ENCODE measurements at regions not wholly inside any gene's neighbourhood (a gene's known extent, or its start where the extent isn't known, plus 50 kb on each side); places are given as distances from the start of the nearest gene placed in this dataset.
"Not testable (repeated sequence)": the region's sequence is repeated elsewhere in the genome, so short reads cannot be mapped to it uniquely, and the experiment has no call there.

DNA sequence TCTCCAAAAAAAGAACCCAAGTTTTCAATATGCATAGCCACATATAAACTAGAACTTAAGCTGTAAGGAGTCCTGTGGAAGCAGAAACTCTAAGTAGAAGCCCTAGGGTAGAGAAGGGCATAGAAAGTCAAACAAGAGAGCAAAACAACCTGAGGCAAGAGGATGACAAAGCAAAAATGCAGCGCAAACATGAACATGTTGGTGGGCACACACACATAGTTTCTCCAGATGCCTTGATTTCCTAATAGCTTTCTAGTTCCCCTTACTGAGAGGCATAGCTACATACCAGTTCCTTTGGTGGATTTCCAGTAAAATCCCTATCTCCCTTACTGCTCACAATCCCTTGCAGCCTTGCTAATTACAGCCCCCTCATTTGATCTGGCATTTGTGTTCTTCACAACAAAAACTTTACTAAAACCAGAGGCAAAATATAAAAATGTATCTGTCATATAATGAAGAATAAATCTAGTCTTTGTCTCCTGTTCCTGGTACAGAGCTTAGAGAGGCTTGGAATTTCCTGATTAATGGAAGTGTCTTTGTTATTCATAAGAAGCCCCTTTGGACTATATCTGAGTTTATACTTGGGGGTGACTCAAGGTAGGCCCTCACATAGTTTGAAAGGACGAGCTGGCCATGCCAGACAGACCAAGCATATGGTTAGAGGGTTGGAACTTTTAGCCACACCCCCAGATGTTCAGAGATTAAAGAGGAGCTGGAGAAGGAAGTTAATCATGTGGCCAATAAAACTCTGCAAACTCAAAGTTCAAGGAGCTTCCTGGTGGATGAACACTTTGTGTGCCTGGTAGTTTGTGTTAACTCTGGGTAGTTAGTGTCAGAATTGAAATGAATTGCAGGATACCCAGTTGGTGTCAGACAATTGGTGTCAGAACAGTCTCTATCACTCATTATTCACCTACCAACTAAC lies 52.7 kb upstream of the ZCCHC13 start:
- no peak for FAIRE-seq
- DNase-seq (ENCODE audit: low spot score) = no peak

DNA sequence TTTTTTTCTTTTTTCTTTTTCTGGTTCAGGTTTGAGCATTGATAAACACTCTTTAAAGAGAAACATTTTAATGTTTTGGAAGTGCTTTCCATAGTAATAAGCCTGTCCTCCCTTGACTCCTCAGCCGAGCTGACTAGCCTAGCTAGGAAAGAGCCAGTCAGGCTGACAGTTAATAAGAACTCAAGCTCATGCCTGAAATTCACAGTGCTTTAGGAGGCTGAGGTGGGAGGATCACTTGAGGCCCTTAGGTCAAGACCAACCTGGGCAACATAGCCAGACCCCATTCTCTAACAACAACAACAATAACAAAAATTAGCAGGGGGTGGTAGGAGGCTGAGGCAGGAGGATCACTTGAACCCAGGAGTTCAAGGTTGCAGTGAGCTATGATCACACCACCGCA lies 53.4 kb upstream of the ZCCHC13 start:
- DNase-seq (ENCODE audit: low spot score) (no peak), FAIRE-seq (no peak)

- DNase-seq (ENCODE audit: low spot score) (no peak), FAIRE-seq (no peak)
These were observed 54.0 kb upstream of the ZCCHC13 start for GRCh38 chrX:74249963-74250362.

- FAIRE-seq = no peak
- DNase-seq (ENCODE audit: low spot score) = no peak
These were observed 55.1 kb upstream of the ZCCHC13 start for GRCh38 chrX:74248889-74249288.

GRCh38 chrX:74246524-74246923 lies 57.5 kb upstream of the ZCCHC13 start:
- DNase-seq (ENCODE audit: low spot score) (no peak), FAIRE-seq (no peak)

GRCh38 chrX:74242484-74243138 lies 61.4 kb upstream of the ZCCHC13 start:
- DNase-seq (ENCODE audit: low spot score) (no peak), FAIRE-seq (no peak)

DNA sequence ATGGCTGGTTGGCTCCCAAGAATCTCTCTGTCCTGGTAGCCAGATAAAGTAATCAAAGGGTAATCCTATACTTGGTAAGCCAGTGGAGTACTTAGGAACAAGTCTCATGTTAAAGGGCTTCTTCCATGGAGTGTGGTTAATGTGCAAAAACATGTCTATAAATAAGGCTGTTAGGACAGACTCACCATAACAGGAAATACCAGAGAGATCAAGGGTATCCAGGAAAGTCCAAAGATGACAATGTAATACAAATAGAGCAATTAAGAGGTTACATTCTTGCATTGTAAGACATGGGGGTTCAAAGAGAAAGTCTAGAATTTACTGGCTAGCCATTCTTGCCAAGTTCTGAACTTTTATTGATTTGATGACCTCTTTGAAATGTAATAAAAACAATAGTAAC lies 61.9 kb upstream of the ZCCHC13 start:
- DNase-seq (ENCODE audit: low spot score) (no peak), FAIRE-seq (no peak)

DNA sequence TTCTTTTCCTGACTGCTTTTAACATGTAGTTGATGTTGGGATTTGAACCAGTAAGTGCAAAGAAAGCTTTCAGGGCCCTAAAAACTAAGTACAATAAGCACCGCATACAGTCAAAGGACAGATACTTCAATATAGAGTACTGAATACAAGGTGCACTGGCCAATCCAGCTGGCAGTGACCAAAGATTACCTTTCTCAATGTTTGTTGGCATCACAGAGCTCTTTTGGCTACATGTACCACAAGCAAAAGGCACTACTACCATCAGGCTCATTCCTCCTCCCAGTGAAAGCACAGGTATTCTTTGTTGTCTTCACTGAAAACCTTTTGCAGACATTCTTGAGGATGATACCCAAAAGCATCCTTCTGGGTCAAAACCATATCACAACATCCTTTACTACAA lies 65.2 kb upstream of the ZCCHC13 start:
- FAIRE-seq (no peak), DNase-seq (ENCODE audit: low spot score) (no peak)

DNA sequence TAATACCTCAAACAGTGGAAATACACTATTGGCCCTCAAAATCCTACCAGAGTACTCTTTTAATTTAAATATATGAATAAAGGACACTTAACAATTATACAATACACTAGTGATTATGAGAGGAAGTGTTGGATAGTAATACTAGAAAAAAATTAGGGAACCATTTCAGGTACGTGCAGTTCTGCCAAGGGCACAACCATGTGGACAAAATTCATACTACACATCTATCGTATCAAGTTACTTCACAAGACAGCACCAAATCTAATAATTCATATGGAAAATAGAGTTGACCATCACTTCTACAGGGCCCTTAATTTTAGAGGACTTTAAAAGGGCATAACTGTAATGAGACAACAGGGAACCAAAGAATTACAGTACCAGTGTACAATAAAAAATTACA lies 69.2 kb upstream of the ZCCHC13 start:
- no peak for FAIRE-seq
- no peak for DNase-seq (ENCODE audit: low spot score)

GRCh38 chrX:74232859-74233258 lies 71.1 kb upstream of the ZCCHC13 start:
- DNase-seq (ENCODE audit: low spot score) (no peak), FAIRE-seq (no peak)

DNA sequence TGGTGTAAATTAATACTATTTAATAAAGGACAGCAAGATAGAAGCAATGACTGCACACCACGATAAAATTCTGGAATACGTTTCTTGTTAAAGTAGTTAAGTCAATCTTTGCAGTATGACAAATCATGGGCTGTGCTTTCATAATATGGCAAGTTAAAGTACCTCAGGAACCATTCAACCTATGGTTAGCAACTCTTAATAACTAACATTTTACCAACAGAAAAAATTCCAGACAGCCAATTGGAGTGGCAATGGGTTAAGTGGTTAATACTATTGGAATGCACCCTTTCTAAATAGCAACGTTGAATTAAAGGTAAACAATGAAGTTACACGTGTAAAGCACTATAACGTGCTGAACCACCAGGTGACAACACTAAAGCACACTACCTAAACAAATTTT lies 72.4 kb upstream of the ZCCHC13 start:
- DNase-seq (ENCODE audit: low spot score) (peak; percentile 33), FAIRE-seq (no peak)

- FAIRE-seq = no peak
- DNase-seq (ENCODE audit: low spot score) = no peak
These were observed 73.9 kb upstream of the ZCCHC13 start for GRCh38 chrX:74230094-74230493.

- FAIRE-seq (no peak), DNase-seq (ENCODE audit: low spot score) (no peak)
These were observed 78.9 kb upstream of the ZCCHC13 start for GRCh38 chrX:74225111-74225510.

DNA sequence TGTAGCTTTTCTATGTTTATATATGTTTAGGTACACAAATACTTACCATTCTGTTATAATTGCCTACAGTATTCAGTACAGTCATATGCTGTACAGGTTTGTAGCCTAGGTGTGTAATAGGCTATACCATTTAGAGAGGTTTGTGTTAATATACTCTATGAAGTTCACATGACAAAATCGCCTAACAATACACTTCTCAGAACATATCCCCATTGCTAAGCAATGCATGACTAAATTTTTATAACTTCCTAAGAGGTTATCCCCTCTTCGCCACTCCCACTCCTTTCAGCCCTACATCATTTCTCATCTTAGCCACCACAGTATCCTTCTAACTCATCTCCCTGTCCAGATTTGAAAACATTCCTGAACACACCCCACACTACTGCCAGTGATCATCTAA lies 83.7 kb upstream of the ZCCHC13 start:
- DNase-seq (ENCODE audit: low spot score) (no peak), FAIRE-seq (no peak)

GRCh38 chrX:74218895-74219294 lies 85.1 kb upstream of the ZCCHC13 start:
- DNase-seq (ENCODE audit: low spot score) = no peak
- FAIRE-seq = no peak

DNA sequence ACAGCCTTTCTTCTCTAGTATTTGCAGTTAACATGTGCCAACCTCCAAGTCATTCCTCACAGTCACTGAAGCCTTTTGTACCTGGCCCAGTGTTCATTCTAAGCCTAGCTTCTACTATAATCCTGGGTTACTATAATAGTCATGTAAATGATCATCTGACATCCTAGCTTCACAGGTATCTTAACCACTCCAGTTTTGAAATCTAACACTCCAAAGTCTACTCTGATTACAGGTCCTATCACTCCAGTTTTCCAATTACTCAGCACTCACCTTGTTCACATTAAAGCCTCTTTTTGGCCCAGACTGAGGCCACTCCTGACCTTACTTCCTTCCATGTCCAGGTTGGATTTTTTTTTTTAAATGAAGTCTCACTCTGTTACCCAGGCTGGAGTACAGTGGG lies 87.6 kb upstream of the ZCCHC13 start:
- FAIRE-seq = no peak
- DNase-seq (ENCODE audit: low spot score) = no peak

DNA sequence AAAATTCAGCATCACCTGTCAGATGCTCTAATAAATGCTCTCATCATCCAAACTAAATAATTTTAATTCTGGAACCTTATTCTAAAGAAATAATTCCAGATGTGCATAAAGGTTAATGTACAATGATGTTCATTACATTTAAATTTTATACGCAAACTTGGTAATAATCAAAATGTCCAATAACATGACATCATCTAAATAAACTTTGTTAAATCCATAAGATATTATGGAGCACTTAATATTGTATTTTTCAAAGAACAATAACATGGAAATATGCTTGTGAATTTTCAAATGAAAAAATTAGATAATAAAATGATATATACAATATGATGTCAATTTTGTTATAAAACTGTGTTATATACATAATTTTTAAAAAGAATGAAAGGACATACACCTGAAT lies 92.1 kb upstream of the ZCCHC13 start:
- DNase-seq (ENCODE audit: low spot score) (no peak), FAIRE-seq (peak; percentile 71)

GRCh38 chrX:74207539-74207938 lies 96.4 kb upstream of the ZCCHC13 start:
- no peak for FAIRE-seq
- DNase-seq (ENCODE audit: low spot score) = no peak

DNA sequence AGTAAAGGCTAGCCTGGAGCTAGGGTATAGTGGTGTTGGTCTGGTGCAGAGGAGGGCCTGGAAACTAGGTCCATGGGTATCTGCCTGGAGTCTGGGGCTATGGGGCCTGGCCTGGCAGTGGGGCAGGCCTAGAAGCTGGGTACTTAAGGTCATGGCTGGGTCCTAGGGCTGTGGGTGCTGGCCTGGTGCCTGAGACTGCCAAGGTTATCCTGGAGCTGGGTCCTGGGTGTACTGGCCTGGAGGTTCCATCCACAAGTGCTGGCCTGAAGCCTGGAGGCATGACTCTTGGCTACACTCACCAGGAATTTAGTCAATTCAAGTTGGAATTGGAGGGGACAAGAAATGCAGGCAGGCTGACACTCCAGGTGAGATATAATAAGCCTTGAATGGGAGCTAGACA lies 108.4 kb upstream of the ZCCHC13 start:
- FAIRE-seq = no peak
- DNase-seq (ENCODE audit: low spot score) = no peak

DNA sequence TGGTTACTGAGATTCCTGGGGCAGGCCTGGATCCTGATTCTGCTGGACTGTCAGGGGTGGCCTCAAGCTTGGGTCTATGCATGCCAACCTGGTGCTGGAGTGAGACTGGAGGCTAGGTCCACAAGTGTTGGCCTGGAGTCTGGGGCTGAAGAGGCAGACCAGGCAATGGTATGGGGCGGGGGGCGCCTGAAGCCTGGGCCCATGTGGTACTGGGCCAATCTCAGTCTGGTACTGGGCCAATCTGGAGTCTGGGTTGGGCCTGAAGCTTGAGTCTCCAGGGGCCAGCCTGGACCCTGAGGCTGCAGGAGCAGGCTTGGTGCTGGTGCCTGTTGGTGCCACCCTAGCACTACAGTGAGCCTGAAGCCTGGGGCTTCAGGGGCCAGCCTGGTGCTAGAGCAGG lies 108.9 kb upstream of the ZCCHC13 start:
- no peak for FAIRE-seq
- no peak for DNase-seq (ENCODE audit: low spot score)

DNA sequence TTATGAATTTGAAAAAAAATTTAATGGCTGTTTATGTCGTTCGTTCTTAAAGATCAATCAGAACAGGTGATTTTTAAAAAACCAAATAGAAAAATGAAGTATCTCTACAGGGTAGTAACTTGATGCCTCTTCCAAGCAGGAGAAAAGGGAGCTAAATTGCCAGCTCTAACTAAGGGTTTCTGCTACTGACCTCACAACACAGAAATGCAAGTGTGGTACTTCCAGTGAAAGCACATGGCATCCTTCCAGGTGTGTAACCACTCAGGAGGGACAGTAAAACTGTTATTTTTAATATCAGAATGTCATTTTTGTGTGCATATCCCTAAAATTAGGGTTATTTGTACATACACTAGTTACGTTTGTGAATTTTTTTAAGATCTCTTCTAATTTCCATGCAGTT lies 116.8 kb upstream of the ZCCHC13 start:
- no peak for FAIRE-seq
- no peak for DNase-seq (ENCODE audit: low spot score)

DNA sequence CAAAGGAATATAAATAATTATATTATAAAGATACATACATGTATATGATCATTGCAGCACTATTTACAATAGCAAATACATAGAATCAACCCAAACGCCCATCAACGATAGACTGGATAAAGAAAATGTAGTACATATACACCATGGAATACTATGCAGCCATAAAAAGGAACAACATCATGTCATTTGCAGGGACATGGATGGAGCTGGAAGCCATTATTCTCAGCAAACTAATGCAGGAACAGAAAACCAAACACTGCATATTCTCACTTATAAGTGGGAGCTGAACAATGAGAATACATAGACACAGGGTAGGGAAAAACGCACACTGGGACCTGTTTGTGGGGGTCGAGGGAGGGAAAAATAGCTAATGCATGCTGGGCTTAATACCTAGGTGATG lies 120.9 kb upstream of the ZCCHC13 start:
- FAIRE-seq; DNase-seq (ENCODE audit: low spot score): not testable (repeated sequence)

DNA sequence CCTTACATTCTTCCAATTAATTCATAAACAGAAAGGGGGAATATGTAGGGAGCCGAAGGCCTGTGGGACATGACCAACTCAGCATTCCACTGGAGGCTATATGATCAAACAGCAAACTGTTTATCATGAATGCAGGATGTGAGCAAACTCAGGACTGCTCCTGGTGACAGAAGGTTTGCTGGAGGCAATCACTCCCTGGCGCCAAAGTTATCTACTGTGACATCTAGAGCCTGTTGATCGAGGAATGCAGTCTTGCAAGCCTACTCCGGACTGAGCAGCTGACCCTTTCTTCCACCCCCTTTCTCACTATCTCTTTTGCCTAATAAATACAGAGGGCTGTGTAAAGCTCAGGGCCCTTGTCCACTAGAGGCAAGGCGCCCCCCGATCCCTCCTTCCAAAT lies 122.0 kb upstream of the ZCCHC13 start:
- not testable (repeated sequence) for DNase-seq (ENCODE audit: low spot score); FAIRE-seq
